ENCODE measurements at regions not wholly inside any gene's neighbourhood (a gene's known extent, or its start where the extent isn't known, plus 50 kb on each side); places are given as distances from the start of the nearest gene placed in this dataset.

- Mint-ChIP-seq H3K4me3 (no peak overlapping the region), H3K36me3 (ENCODE audit: low read depth) (no peaks in the 10 kb centered on the region), H3K9me3 (no peaks in the 10 kb centered on the region), H3K27ac (no peak overlapping the region), H3K27me3 (no peaks in the 10 kb centered on the region), H3K4me1 (ENCODE audit: low read depth) (no peaks in the 10 kb centered on the region)
- Histone ChIP-seq H3K4me3 (ENCODE audit: low read length) (no peak overlapping the region), H3K4me1 (ENCODE audit: insufficient read depth, low read length) (no peaks in the 10 kb centered on the region), H3K27me3 (ENCODE audit: control insufficient read depth in 1 of 2, insufficient read depth in 2 of 2, low read length in 2 of 2) (no peaks in the 10 kb centered on the region), H3K9me3 (ENCODE audit: control insufficient read depth in 1 of 2, insufficient read depth in 1 of 2, low read length in 2 of 2) (no peaks in the 10 kb centered on the region), H3K27ac (ENCODE audit: low read depth in 1 of 2, low read length in 2 of 2) (no peak overlapping the region), H3K36me3 (ENCODE audit: insufficient read depth, low read length) (no peaks in the 10 kb centered on the region)
- DNase-seq (no peak), ATAC-seq (ENCODE audit: poor library complexity) (no peak)
- TF ChIP-seq, protein P1, sequence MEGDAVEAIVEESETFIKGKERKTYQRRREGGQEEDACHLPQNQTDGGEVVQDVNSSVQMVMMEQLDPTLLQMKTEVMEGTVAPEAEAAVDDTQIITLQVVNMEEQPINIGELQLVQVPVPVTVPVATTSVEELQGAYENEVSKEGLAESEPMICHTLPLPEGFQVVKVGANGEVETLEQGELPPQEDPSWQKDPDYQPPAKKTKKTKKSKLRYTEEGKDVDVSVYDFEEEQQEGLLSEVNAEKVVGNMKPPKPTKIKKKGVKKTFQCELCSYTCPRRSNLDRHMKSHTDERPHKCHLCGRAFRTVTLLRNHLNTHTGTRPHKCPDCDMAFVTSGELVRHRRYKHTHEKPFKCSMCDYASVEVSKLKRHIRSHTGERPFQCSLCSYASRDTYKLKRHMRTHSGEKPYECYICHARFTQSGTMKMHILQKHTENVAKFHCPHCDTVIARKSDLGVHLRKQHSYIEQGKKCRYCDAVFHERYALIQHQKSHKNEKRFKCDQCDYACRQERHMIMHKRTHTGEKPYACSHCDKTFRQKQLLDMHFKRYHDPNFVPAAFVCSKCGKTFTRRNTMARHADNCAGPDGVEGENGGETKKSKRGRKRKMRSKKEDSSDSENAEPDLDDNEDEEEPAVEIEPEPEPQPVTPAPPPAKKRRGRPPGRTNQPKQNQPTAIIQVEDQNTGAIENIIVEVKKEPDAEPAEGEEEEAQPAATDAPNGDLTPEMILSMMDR (IDR thresholded peaks at IDR 0.05) = no peak
- CTCF ChIA-PET = no interaction called here
- POLR2A ChIA-PET = no interaction called here
- intact Hi-C loops (cut with DNase I, micrococcal nuclease) = no loop called here
Observed at GRCh38 chr3:104731074-104731473, 635.6 kb upstream of the ALCAM start.

DNA sequence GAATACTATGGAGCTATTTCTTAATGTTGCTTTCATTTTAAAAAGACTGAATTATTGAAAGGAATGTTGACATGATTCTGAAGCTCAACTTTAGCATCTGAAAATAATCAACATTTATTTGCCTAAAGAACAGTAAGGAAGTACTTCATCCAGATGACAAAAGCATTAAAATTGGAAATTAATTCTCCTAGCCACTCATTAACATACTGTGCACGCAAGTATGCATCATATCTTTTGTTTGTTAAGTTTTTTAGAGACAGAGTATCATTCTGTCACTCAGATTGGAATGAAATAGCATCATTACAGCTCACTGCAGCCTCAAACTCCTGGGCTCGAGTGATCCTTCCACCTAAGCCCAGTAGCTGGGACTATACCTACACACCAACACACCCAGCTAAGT lies 632.1 kb upstream of the ALCAM start:
- no peaks in the 10 kb centered on the region for H3K4me1 Mint-ChIP-seq (ENCODE audit: low read depth)
- no peaks in the 10 kb centered on the region for H3K9me3 Mint-ChIP-seq
- Histone ChIP-seq H3K36me3 (ENCODE audit: insufficient read depth, low read length) (no peaks in the 10 kb centered on the region), H3K27me3 (ENCODE audit: control insufficient read depth in 1 of 2, insufficient read depth in 2 of 2, low read length in 2 of 2) (no peaks in the 10 kb centered on the region), H3K9me3 (ENCODE audit: control insufficient read depth in 1 of 2, insufficient read depth in 1 of 2, low read length in 2 of 2) (no peaks in the 10 kb centered on the region), H3K4me1 (ENCODE audit: insufficient read depth, low read length) (no peaks in the 10 kb centered on the region), H3K4me3 (ENCODE audit: low read length) (no peak overlapping the region), H3K27ac (ENCODE audit: low read depth in 1 of 2, low read length in 2 of 2) (no peak overlapping the region)
- CTCF ChIA-PET = no interaction called here
- no peak overlapping the region for H3K4me3 Mint-ChIP-seq
- H3K36me3 Mint-ChIP-seq (ENCODE audit: low read depth) = no peaks in the 10 kb centered on the region
- DNase-seq = no peak
- H3K27ac Mint-ChIP-seq = no peak overlapping the region
- POLR2A ChIA-PET = no interaction called here
- no peaks in the 10 kb centered on the region for H3K27me3 Mint-ChIP-seq
- TF ChIP-seq, protein P1 (IDR thresholded peaks at IDR 0.05) = no peak
- intact Hi-C loops (cut with DNase I, micrococcal nuclease) = loop anchor here in 1 of 2 experiments (5.0 kb wide), 1 partner anchor 852 kb away; no protein-coding TSS in a partner anchor
- ATAC-seq (ENCODE audit: poor library complexity) = no peak

- TF ChIP-seq, protein P1 (IDR thresholded peaks at IDR 0.05) = no peak
- CTCF ChIA-PET = no interaction called here
- Mint-ChIP-seq H3K9me3 (no peaks in the 10 kb centered on the region), H3K27ac (no peak overlapping the region), H3K27me3 (no peaks in the 10 kb centered on the region), H3K36me3 (ENCODE audit: low read depth) (no peaks in the 10 kb centered on the region), H3K4me3 (no peak overlapping the region), H3K4me1 (ENCODE audit: low read depth) (no peaks in the 10 kb centered on the region)
- DNase-seq (no peak), ATAC-seq (ENCODE audit: poor library complexity) (no peak)
- H3K27me3 ChIP-seq (ENCODE audit: control insufficient read depth in 1 of 2, insufficient read depth in 2 of 2, low read length in 2 of 2) = no peaks in the 10 kb centered on the region
- no peak overlapping the region for H3K27ac ChIP-seq (ENCODE audit: low read depth in 1 of 2, low read length in 2 of 2)
- H3K36me3 ChIP-seq (ENCODE audit: insufficient read depth, low read length) = no peaks in the 10 kb centered on the region
- POLR2A ChIA-PET = no interaction called here
- H3K4me3 ChIP-seq (ENCODE audit: low read length) = no peak overlapping the region
- intact Hi-C loops (cut with DNase I, micrococcal nuclease) = loop anchor here in 1 of 2 experiments (5.0 kb wide), 1 partner anchor 853 kb away; no protein-coding TSS in a partner anchor
- no peaks in the 10 kb centered on the region for H3K4me1 ChIP-seq (ENCODE audit: insufficient read depth, low read length)
- no peaks in the 10 kb centered on the region for H3K9me3 ChIP-seq (ENCODE audit: control insufficient read depth in 1 of 2, insufficient read depth in 1 of 2, low read length in 2 of 2)
Observed at GRCh38 chr3:104735691-104736090, 631.0 kb upstream of the ALCAM start.
